ENCODE measurements at regions not wholly inside any gene's neighbourhood (a gene's known extent, or its start where the extent isn't known, plus 50 kb on each side); places are given as distances from the start of the nearest gene placed in this dataset.
"Not testable (repeated sequence)": the region's sequence is repeated elsewhere in the genome, so short reads cannot be mapped to it uniquely, and the experiment has no call there.

GRCh38 chr11:29231991-29232390, 784.8 kb downstream of the KCNA4 start:
- Mint-ChIP-seq H3K4me1 (ENCODE audit: unreplicated experiment) (no peaks in the 10 kb centered on the region), H3K36me3 (ENCODE audit: low read depth, unreplicated experiment) (no peaks in the 10 kb centered on the region), H3K4me3 (ENCODE audit: unreplicated experiment) (no peak overlapping the region), H3K27me3 (ENCODE audit: unreplicated experiment) (peaks cover 2% of the 10 kb centered on the region), H3K27ac (ENCODE audit: unreplicated experiment) (no peak overlapping the region), H3K9me3 (ENCODE audit: unreplicated experiment) (no peaks in the 10 kb centered on the region)
- DNase-seq (ENCODE audit: low spot score), result no peak
- no peak for TF ChIP-seq CTCF (IDR thresholded peaks at IDR 0.05; ENCODE audit: unreplicated experiment)

- no peak for DNase-seq (ENCODE audit: low spot score)
- Mint-ChIP-seq H3K36me3 (ENCODE audit: low read depth, unreplicated experiment) (no peaks in the 10 kb centered on the region), H3K4me1 (ENCODE audit: unreplicated experiment) (no peaks in the 10 kb centered on the region), H3K27ac (ENCODE audit: unreplicated experiment) (no peak overlapping the region), H3K27me3 (ENCODE audit: unreplicated experiment) (peaks cover 2% of the 10 kb centered on the region), H3K4me3 (ENCODE audit: unreplicated experiment) (no peak overlapping the region), H3K9me3 (ENCODE audit: unreplicated experiment) (no peaks in the 10 kb centered on the region)
- no peak for TF ChIP-seq CTCF (IDR thresholded peaks at IDR 0.05; ENCODE audit: unreplicated experiment)
Measured at GRCh38 chr11:29231586-29231985, 785.2 kb downstream of the KCNA4 start.

GRCh38 chr11:29227811-29228210, 789.0 kb downstream of the KCNA4 start:
- H3K4me3 Mint-ChIP-seq (ENCODE audit: unreplicated experiment), result no peak overlapping the region
- H3K36me3 Mint-ChIP-seq (ENCODE audit: low read depth, unreplicated experiment), result no peaks in the 10 kb centered on the region
- no peak overlapping the region for H3K27ac Mint-ChIP-seq (ENCODE audit: unreplicated experiment)
- no peaks in the 10 kb centered on the region for H3K9me3 Mint-ChIP-seq (ENCODE audit: unreplicated experiment)
- H3K4me1 Mint-ChIP-seq (ENCODE audit: unreplicated experiment), result no peaks in the 10 kb centered on the region
- no peak for DNase-seq (ENCODE audit: low spot score)
- TF ChIP-seq CTCF (IDR thresholded peaks at IDR 0.05; ENCODE audit: unreplicated experiment), result no peak
- no peaks in the 10 kb centered on the region for H3K27me3 Mint-ChIP-seq (ENCODE audit: unreplicated experiment)

- Mint-ChIP-seq H3K27me3 (ENCODE audit: unreplicated experiment) (no peaks in the 10 kb centered on the region), H3K27ac (ENCODE audit: unreplicated experiment) (no peak overlapping the region), H3K9me3 (ENCODE audit: unreplicated experiment) (no peaks in the 10 kb centered on the region), H3K4me1 (ENCODE audit: unreplicated experiment) (no peaks in the 10 kb centered on the region), H3K36me3 (ENCODE audit: low read depth, unreplicated experiment) (no peaks in the 10 kb centered on the region), H3K4me3 (ENCODE audit: unreplicated experiment) (no peak overlapping the region)
- TF ChIP-seq CTCF (IDR thresholded peaks at IDR 0.05; ENCODE audit: unreplicated experiment), result no peak
- DNase-seq (ENCODE audit: low spot score), result no peak
Measured at GRCh38 chr11:29224739-29225384, 792.0 kb downstream of the KCNA4 start.

- not testable (repeated sequence) for H3K4me1 Mint-ChIP-seq (ENCODE audit: unreplicated experiment); H3K36me3 Mint-ChIP-seq (ENCODE audit: low read depth, unreplicated experiment); H3K27me3 Mint-ChIP-seq (ENCODE audit: unreplicated experiment); H3K27ac Mint-ChIP-seq (ENCODE audit: unreplicated experiment); DNase-seq (ENCODE audit: low spot score); H3K9me3 Mint-ChIP-seq (ENCODE audit: unreplicated experiment); H3K4me3 Mint-ChIP-seq (ENCODE audit: unreplicated experiment)
Measured at GRCh38 chr11:29219531-29219930, 797.3 kb downstream of the KCNA4 start.

All from endothelial cell (in vitro differentiated cells).